ENCODE measurements at regions not wholly inside any gene's neighbourhood (a gene's known extent, or its start where the extent isn't known, plus 50 kb on each side); places are given as distances from the start of the nearest gene placed in this dataset.

DNA sequence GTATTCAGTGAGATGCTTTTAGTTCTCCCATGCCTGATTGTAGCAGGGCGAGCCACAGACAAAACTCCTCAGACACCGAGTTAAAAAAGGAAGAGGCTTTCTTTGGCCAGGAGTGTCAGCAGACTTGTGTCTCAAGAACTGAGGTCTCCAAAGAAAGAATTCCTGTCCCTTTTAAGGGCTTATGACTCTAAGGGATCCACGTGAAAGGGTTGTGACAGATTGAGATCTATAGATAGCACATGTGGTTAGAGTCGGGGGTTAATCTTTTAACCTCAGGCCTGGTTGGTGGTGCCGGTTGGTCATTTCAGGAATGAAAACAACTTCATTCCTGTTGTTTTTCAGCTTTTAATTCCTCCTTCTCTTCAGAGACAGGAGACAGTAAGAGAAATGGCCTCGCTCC lies 168.8 kb upstream of the GRIK2 start:
- Histone ChIP-seq H3K36me3 (ENCODE audit: control insufficient read depth in 1 of 2, insufficient read depth in 2 of 2, low read length in 2 of 2) (no peaks in the 10 kb centered on the region), H3K79me2 (ENCODE audit: insufficient read depth, low read length) (no peaks in the 10 kb centered on the region), H3K4me3 (replicated peaks in 1 of 2; ENCODE audit: low read depth in 1 of 2, low read length in 2 of 2) (no peak overlapping the region), H3K9me2 (ENCODE audit: insufficient read depth) (no peaks in the 10 kb centered on the region), H2AFZ (ENCODE audit: low read depth, low read length, poor library complexity, severe bottlenecking) (no peak overlapping the region), H3K27me3 (ENCODE audit: insufficient read depth, low read length) (no peaks in the 10 kb centered on the region), H3K27ac (ENCODE audit: low read depth, low read length) (no peak overlapping the region), H3K4me1 (ENCODE audit: control insufficient read depth in 1 of 2, insufficient read depth in 2 of 2, low read length in 2 of 2) (no peaks in the 10 kb centered on the region), H4K20me1 (ENCODE audit: insufficient read depth) (no peaks in the 10 kb centered on the region), H3K4me2 (ENCODE audit: low read length) (no peak overlapping the region), H3K9ac (ENCODE audit: low read length) (no peak overlapping the region), H3K9me3 (ENCODE audit: control insufficient read depth in 1 of 2, insufficient read depth in 1 of 2, low read depth in 1 of 2, low read length in 2 of 2) (no peaks in the 10 kb centered on the region)
- ChIA-PET CTCF (no interaction called here), POLR2A (no interaction called here), RAD21 (ENCODE audit: low non-redundant PET in 1 of 2, low total read pairs in 2 of 2, uncharacterized antibody in 2 of 2, unreplicated experiment in 2 of 2) (no interaction called here)
- intact Hi-C loops (cut with micrococcal nuclease): no loop called here
- DNase-seq (ENCODE audit: low read depth, low spot score): no peak
- no peak for ATAC-seq
- TF ChIP-seq, protein P1, sequence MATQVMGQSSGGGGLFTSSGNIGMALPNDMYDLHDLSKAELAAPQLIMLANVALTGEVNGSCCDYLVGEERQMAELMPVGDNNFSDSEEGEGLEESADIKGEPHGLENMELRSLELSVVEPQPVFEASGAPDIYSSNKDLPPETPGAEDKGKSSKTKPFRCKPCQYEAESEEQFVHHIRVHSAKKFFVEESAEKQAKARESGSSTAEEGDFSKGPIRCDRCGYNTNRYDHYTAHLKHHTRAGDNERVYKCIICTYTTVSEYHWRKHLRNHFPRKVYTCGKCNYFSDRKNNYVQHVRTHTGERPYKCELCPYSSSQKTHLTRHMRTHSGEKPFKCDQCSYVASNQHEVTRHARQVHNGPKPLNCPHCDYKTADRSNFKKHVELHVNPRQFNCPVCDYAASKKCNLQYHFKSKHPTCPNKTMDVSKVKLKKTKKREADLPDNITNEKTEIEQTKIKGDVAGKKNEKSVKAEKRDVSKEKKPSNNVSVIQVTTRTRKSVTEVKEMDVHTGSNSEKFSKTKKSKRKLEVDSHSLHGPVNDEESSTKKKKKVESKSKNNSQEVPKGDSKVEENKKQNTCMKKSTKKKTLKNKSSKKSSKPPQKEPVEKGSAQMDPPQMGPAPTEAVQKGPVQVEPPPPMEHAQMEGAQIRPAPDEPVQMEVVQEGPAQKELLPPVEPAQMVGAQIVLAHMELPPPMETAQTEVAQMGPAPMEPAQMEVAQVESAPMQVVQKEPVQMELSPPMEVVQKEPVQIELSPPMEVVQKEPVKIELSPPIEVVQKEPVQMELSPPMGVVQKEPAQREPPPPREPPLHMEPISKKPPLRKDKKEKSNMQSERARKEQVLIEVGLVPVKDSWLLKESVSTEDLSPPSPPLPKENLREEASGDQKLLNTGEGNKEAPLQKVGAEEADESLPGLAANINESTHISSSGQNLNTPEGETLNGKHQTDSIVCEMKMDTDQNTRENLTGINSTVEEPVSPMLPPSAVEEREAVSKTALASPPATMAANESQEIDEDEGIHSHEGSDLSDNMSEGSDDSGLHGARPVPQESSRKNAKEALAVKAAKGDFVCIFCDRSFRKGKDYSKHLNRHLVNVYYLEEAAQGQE (IDR thresholded peaks at IDR 0.05; ENCODE audit: low read depth): no peak
- TF ChIP-seq, protein P2, sequence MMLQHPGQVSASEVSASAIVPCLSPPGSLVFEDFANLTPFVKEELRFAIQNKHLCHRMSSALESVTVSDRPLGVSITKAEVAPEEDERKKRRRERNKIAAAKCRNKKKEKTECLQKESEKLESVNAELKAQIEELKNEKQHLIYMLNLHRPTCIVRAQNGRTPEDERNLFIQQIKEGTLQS (IDR thresholded peaks at IDR 0.05): no peak
- no peak for TF ChIP-seq POLR2AphosphoS5 (IDR thresholded peaks at IDR 0.05; ENCODE audit: low read depth, low read length)
- no TSS peak for BruUV-seq (replicated peaks)

DNA sequence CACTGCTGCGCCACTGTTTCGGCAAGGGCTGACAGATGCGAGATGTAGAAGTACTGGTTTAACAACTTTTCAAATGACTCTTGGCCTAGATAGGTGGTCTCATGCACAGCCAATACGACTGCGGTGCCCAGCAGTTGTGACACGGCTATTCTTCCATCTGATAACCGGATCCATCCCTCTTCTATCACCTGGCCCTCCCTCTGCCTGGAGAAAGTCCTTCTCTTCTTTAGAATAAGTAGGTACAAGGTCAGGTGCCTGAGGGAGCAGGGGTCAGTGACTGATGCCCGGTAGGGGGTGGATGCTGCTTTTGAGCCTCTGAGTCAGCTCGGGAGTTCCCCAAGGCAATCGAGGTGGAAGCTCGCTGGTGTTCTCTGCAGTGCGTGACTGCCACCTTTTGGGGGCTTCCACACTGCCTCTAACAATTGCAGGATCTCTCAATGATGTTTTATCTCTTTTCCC lies 166.8 kb upstream of the GRIK2 start:
- no peak overlapping the region for H3K4me3 ChIP-seq (replicated peaks in 1 of 2; ENCODE audit: low read depth in 1 of 2, low read length in 2 of 2)
- CTCF ChIA-PET: interaction anchor here (0.7 kb wide), 1 partner anchor 563 kb away, joined by 3 read pairs; no protein-coding TSS in a partner anchor
- intact Hi-C loops (cut with micrococcal nuclease): no loop called here
- TF ChIP-seq EZH2phosphoT487 (IDR thresholded peaks at IDR 0.05; ENCODE audit: borderline replicate concordance): no peak
- TF ChIP-seq, protein P3, sequence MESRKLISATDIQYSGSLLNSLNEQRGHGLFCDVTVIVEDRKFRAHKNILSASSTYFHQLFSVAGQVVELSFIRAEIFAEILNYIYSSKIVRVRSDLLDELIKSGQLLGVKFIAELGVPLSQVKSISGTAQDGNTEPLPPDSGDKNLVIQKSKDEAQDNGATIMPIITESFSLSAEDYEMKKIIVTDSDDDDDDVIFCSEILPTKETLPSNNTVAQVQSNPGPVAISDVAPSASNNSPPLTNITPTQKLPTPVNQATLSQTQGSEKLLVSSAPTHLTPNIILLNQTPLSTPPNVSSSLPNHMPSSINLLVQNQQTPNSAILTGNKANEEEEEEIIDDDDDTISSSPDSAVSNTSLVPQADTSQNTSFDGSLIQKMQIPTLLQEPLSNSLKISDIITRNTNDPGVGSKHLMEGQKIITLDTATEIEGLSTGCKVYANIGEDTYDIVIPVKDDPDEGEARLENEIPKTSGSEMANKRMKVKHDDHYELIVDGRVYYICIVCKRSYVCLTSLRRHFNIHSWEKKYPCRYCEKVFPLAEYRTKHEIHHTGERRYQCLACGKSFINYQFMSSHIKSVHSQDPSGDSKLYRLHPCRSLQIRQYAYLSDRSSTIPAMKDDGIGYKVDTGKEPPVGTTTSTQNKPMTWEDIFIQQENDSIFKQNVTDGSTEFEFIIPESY (IDR thresholded peaks at IDR 0.05; ENCODE audit: extremely low read depth, insufficient replicate concordance, low read length): no peak
- TF ChIP-seq CEBPB (IDR thresholded peaks at IDR 0.05; ENCODE audit: low read depth): no peak
- TF ChIP-seq, protein P4, sequence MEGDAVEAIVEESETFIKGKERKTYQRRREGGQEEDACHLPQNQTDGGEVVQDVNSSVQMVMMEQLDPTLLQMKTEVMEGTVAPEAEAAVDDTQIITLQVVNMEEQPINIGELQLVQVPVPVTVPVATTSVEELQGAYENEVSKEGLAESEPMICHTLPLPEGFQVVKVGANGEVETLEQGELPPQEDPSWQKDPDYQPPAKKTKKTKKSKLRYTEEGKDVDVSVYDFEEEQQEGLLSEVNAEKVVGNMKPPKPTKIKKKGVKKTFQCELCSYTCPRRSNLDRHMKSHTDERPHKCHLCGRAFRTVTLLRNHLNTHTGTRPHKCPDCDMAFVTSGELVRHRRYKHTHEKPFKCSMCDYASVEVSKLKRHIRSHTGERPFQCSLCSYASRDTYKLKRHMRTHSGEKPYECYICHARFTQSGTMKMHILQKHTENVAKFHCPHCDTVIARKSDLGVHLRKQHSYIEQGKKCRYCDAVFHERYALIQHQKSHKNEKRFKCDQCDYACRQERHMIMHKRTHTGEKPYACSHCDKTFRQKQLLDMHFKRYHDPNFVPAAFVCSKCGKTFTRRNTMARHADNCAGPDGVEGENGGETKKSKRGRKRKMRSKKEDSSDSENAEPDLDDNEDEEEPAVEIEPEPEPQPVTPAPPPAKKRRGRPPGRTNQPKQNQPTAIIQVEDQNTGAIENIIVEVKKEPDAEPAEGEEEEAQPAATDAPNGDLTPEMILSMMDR (IDR thresholded peaks at IDR 0.05 in 2 of 3, conservative IDR thresholded peaks at IDR 0.05 in 1 of 3; ENCODE audit: borderline replicate concordance in 1 of 3, insufficient read depth in 1 of 3, low read depth in 2 of 3, low read length in 2 of 3): peak in 2 of 3 experiments; percentile 35 to 52; a peak in 2 of 6 replicates
- TF ChIP-seq CBX3 (IDR thresholded peaks at IDR 0.05; ENCODE audit: low read depth): no peak

More for the DNA sequence above, 166.8 kb upstream of the GRIK2 start:
- Histone ChIP-seq H3K9ac (ENCODE audit: low read length) (no peak overlapping the region), H3K9me3 (ENCODE audit: control insufficient read depth in 1 of 2, insufficient read depth in 1 of 2, low read depth in 1 of 2, low read length in 2 of 2) (no peaks in the 10 kb centered on the region), H3K4me1 (ENCODE audit: control insufficient read depth in 1 of 2, insufficient read depth in 2 of 2, low read length in 2 of 2) (no peaks in the 10 kb centered on the region), H3K36me3 (ENCODE audit: control insufficient read depth in 1 of 2, insufficient read depth in 2 of 2, low read length in 2 of 2) (no peaks in the 10 kb centered on the region), H3K4me2 (ENCODE audit: low read length) (no peak overlapping the region), H3K27ac (ENCODE audit: low read depth, low read length) (no peak overlapping the region), H3K9me2 (ENCODE audit: insufficient read depth) (no peaks in the 10 kb centered on the region), H4K20me1 (ENCODE audit: insufficient read depth) (no peaks in the 10 kb centered on the region), H3K27me3 (ENCODE audit: insufficient read depth, low read length) (no peaks in the 10 kb centered on the region), H2AFZ (ENCODE audit: low read depth, low read length, poor library complexity, severe bottlenecking) (no peak overlapping the region), H3K79me2 (ENCODE audit: insufficient read depth, low read length) (no peaks in the 10 kb centered on the region)
- ChIA-PET POLR2A (no interaction called here), RAD21 (ENCODE audit: low non-redundant PET in 1 of 2, low total read pairs in 2 of 2, uncharacterized antibody in 2 of 2, unreplicated experiment in 2 of 2) (no interaction called here)
- ATAC-seq (peak; percentile 72), DNase-seq (ENCODE audit: low read depth, low spot score) (peak; percentile 32)
- BruUV-seq (replicated peaks): no TSS peak

Data from HCT116 (cell line).